ENCODE measurements at regions not wholly inside any gene's neighbourhood (a gene's known extent, or its start where the extent isn't known, plus 50 kb on each side); places are given as distances from the start of the nearest gene placed in this dataset.

DNA sequence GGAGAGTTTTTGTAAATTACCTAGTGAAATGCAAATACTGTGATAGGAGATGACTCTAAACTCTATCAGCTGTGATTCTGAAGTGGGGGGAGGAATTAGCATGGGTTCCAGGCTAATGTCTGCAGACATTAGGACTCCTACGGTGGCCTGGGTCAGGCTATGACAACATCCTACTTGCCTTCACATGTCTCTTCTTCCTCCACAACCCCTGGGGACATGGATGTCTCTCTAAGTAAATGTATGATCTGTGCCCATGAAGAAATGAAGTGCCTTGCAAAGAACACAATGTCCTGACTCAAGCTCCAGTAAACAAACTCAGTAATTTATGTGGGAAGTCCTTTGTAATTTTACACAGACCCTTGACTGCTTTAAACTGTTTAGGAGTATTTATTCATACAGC is 165.8 kb upstream of the EEF1E1 start:
- Histone ChIP-seq H3K27me3 (ENCODE audit: control insufficient read depth, insufficient read depth, low read length) (no peaks in the 10 kb centered on the region), H3K4me2 (ENCODE audit: extremely low read depth, insufficient read depth, low read length) (no peak overlapping the region), H3K79me2 (ENCODE audit: control insufficient read depth, insufficient read depth, low read length) (no peaks in the 10 kb centered on the region), H3K4me1 (ENCODE audit: control insufficient read depth, extremely low read depth, insufficient read depth, low read length) (no peaks in the 10 kb centered on the region), H3K36me3 (ENCODE audit: control insufficient read depth, insufficient read depth, low read length) (no peaks in the 10 kb centered on the region), H3K9ac (ENCODE audit: insufficient read depth, low read length) (no peak overlapping the region), H4K20me1 (ENCODE audit: control insufficient read depth, extremely low read depth, insufficient read depth, low read length) (no peaks in the 10 kb centered on the region), H3K4me3 (replicated peaks in 1 of 4; ENCODE audit: control extremely low read depth in 1 of 4, insufficient read depth in 1 of 4, low read depth in 3 of 4, low read length in 4 of 4) (no peak overlapping the region), H2AFZ (ENCODE audit: low read length) (no peak overlapping the region), H3K9me3 (ENCODE audit: control insufficient read depth, insufficient read depth, low read depth, low read length) (no peaks in the 10 kb centered on the region), H3K27ac (ENCODE audit: insufficient read depth, low read length) (no peak overlapping the region)
- TF ChIP-seq EZH2 (IDR thresholded peaks at IDR 0.05; ENCODE audit: low read length, missing control alignments), result no peak
- TF ChIP-seq, protein P1, sequence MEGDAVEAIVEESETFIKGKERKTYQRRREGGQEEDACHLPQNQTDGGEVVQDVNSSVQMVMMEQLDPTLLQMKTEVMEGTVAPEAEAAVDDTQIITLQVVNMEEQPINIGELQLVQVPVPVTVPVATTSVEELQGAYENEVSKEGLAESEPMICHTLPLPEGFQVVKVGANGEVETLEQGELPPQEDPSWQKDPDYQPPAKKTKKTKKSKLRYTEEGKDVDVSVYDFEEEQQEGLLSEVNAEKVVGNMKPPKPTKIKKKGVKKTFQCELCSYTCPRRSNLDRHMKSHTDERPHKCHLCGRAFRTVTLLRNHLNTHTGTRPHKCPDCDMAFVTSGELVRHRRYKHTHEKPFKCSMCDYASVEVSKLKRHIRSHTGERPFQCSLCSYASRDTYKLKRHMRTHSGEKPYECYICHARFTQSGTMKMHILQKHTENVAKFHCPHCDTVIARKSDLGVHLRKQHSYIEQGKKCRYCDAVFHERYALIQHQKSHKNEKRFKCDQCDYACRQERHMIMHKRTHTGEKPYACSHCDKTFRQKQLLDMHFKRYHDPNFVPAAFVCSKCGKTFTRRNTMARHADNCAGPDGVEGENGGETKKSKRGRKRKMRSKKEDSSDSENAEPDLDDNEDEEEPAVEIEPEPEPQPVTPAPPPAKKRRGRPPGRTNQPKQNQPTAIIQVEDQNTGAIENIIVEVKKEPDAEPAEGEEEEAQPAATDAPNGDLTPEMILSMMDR (conservative IDR thresholded peaks at IDR 0.05 in 1 of 2, IDR thresholded peaks at IDR 0.05 in 1 of 2; ENCODE audit: low read depth in 1 of 2, low read length in 2 of 2), result no peak
- no peak for DNase-seq (ENCODE audit: low read depth in 2 of 2)

- H3K4me2 ChIP-seq (ENCODE audit: extremely low read depth, insufficient read depth, low read length), result no peak overlapping the region
- H3K4me1 ChIP-seq (ENCODE audit: control insufficient read depth, extremely low read depth, insufficient read depth, low read length), result no peaks in the 10 kb centered on the region
- H3K9ac ChIP-seq (ENCODE audit: insufficient read depth, low read length), result no peak overlapping the region
- TF ChIP-seq, protein P1 (conservative IDR thresholded peaks at IDR 0.05 in 1 of 2, IDR thresholded peaks at IDR 0.05 in 1 of 2; ENCODE audit: low read depth in 1 of 2, low read length in 2 of 2), result no peak
- no peak for TF ChIP-seq EZH2 (IDR thresholded peaks at IDR 0.05; ENCODE audit: low read length, missing control alignments)
- no peak overlapping the region for H3K27ac ChIP-seq (ENCODE audit: insufficient read depth, low read length)
- no peaks in the 10 kb centered on the region for H4K20me1 ChIP-seq (ENCODE audit: control insufficient read depth, extremely low read depth, insufficient read depth, low read length)
- no peaks in the 10 kb centered on the region for H3K79me2 ChIP-seq (ENCODE audit: control insufficient read depth, insufficient read depth, low read length)
- H3K4me3 ChIP-seq (replicated peaks in 1 of 4; ENCODE audit: control extremely low read depth in 1 of 4, insufficient read depth in 1 of 4, low read depth in 3 of 4, low read length in 4 of 4), result no peak overlapping the region
- no peaks in the 10 kb centered on the region for H3K27me3 ChIP-seq (ENCODE audit: control insufficient read depth, insufficient read depth, low read length)
- H3K9me3 ChIP-seq (ENCODE audit: control insufficient read depth, insufficient read depth, low read depth, low read length), result no peaks in the 10 kb centered on the region
- no peak overlapping the region for H2AFZ ChIP-seq (ENCODE audit: low read length)
- no peak for DNase-seq (ENCODE audit: low read depth in 2 of 2)
- H3K36me3 ChIP-seq (ENCODE audit: control insufficient read depth, insufficient read depth, low read length), result no peaks in the 10 kb centered on the region
Observed at GRCh38 chr6:8260610-8261009, 158.3 kb upstream of the EEF1E1 start.

- no peaks in the 10 kb centered on the region for H3K4me1 ChIP-seq (ENCODE audit: control insufficient read depth, extremely low read depth, insufficient read depth, low read length)
- TF ChIP-seq, protein P1 (conservative IDR thresholded peaks at IDR 0.05 in 1 of 2, IDR thresholded peaks at IDR 0.05 in 1 of 2; ENCODE audit: low read depth in 1 of 2, low read length in 2 of 2), result no peak
- H3K9me3 ChIP-seq (ENCODE audit: control insufficient read depth, insufficient read depth, low read depth, low read length), result no peaks in the 10 kb centered on the region
- H2AFZ ChIP-seq (ENCODE audit: low read length), result no peak overlapping the region
- H3K27ac ChIP-seq (ENCODE audit: insufficient read depth, low read length), result no peak overlapping the region
- no peaks in the 10 kb centered on the region for H3K36me3 ChIP-seq (ENCODE audit: control insufficient read depth, insufficient read depth, low read length)
- no peaks in the 10 kb centered on the region for H3K27me3 ChIP-seq (ENCODE audit: control insufficient read depth, insufficient read depth, low read length)
- no peaks in the 10 kb centered on the region for H4K20me1 ChIP-seq (ENCODE audit: control insufficient read depth, extremely low read depth, insufficient read depth, low read length)
- no peaks in the 10 kb centered on the region for H3K79me2 ChIP-seq (ENCODE audit: control insufficient read depth, insufficient read depth, low read length)
- H3K4me2 ChIP-seq (ENCODE audit: extremely low read depth, insufficient read depth, low read length), result no peak overlapping the region
- H3K9ac ChIP-seq (ENCODE audit: insufficient read depth, low read length), result no peak overlapping the region
- no peak for DNase-seq (ENCODE audit: low read depth in 2 of 2)
- no peak overlapping the region for H3K4me3 ChIP-seq (replicated peaks in 1 of 4; ENCODE audit: control extremely low read depth in 1 of 4, insufficient read depth in 1 of 4, low read depth in 3 of 4, low read length in 4 of 4)
Observed at GRCh38 chr6:8246403-8246802, 144.1 kb upstream of the EEF1E1 start.
